NCI-H1694 treated with DMSO at 0.1 percent for 48 hours (cell line): ENCODE measurements at regions not wholly inside any gene's neighbourhood (a gene's known extent, or its start where the extent isn't known, plus 50 kb on each side); places are given as distances from the start of the nearest gene placed in this dataset.
A peak's percentile ranks its signal among the peaks of the same experiment; 100 is the strongest.

Experiments used
- DNase-seq: peaks from one replicate; lab custom pipeline; 2025; lab: John Stamatoyannopoulos, UW

GRCh38 chr16:27685807-27686206 lies 135.9 kb downstream of the KATNIP start:
- DNase-seq: no peak

GRCh38 chr16:27686926-27687325 lies 137.0 kb downstream of the KATNIP start:
- no peak for DNase-seq

- DNase-seq: no peak
Measured at GRCh38 chr16:27687605-27688004, 137.7 kb downstream of the KATNIP start.

GRCh38 chr16:27689711-27690110 lies 139.8 kb downstream of the KATNIP start:
- no peak for DNase-seq

GRCh38 chr16:27690608-27691007 lies 140.7 kb downstream of the KATNIP start:
- peak; percentile 74 for DNase-seq

- no peak for DNase-seq
Measured at GRCh38 chr16:27691721-27692120, 141.8 kb downstream of the KATNIP start.

- DNase-seq: no peak
Measured at GRCh38 chr16:27692576-27692975, 142.6 kb downstream of the KATNIP start.

GRCh38 chr16:27695161-27695560 lies 145.2 kb downstream of the KATNIP start:
- no peak for DNase-seq

- peak; percentile 49 for DNase-seq
Measured at GRCh38 chr16:27698266-27698665, 148.3 kb downstream of the KATNIP start.

GRCh38 chr16:27698746-27699145 lies 148.8 kb downstream of the KATNIP start:
- no peak for DNase-seq

- no peak for DNase-seq
Measured at GRCh38 chr16:27699540-27699939, 149.6 kb downstream of the KATNIP start.

- DNase-seq: peak; percentile 15
Measured at GRCh38 chr16:27700304-27700995, 150.5 kb downstream of the KATNIP start.

- DNase-seq: no peak
Measured at GRCh38 chr16:27701381-27701780, 151.4 kb downstream of the KATNIP start.

GRCh38 chr16:27703121-27703520 lies 153.2 kb downstream of the KATNIP start:
- no peak for DNase-seq

GRCh38 chr16:27703545-27703944 lies 153.6 kb downstream of the KATNIP start:
- no peak for DNase-seq

GRCh38 chr16:27704252-27704651 lies 154.3 kb downstream of the KATNIP start:
- DNase-seq: no peak

GRCh38 chr16:27706156-27706865 lies 156.4 kb downstream of the KATNIP start:
- DNase-seq: no peak

- DNase-seq: no peak
Measured at GRCh38 chr16:27706866-27707685, 157.1 kb downstream of the KATNIP start.

GRCh38 chr16:27708651-27709050 lies 158.7 kb downstream of the KATNIP start:
- no peak for DNase-seq

GRCh38 chr16:27712251-27712711 lies 162.3 kb downstream of the KATNIP start:
- no peak for DNase-seq

GRCh38 chr16:27717726-27718125 lies 167.8 kb downstream of the KATNIP start:
- no peak for DNase-seq

GRCh38 chr16:27718201-27719105 lies 168.5 kb downstream of the KATNIP start:
- no peak for DNase-seq
